ENCODE measurements at regions not wholly inside any gene's neighbourhood (a gene's known extent, or its start where the extent isn't known, plus 50 kb on each side); places are given as distances from the start of the nearest gene placed in this dataset.

DNA sequence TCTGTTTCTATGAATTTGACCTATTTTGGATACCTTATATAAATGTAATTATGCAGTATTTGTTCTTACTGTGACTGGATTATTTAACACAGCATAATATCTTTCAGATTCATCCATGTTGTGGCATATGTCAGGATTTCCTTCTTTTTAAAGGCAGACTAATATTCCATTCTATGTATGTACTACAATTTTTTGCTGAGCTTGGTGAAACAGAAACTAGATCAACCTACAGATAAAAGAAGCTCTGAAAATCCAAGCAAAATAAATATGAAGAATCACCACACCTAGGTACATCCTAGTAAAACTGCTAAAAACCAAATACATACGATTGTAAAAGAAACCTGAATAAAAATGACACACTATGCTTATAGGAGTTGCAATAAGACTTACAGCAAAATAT is 300.5 kb downstream of the HTR7 start:
- Mint-ChIP-seq H3K27ac (no peak overlapping the region), H3K4me3 (no peak overlapping the region), H3K4me1 (ENCODE audit: low read depth) (no peaks in the 10 kb centered on the region), H3K9me3 (no peaks in the 10 kb centered on the region), H3K27me3 (no peaks in the 10 kb centered on the region), H3K36me3 (ENCODE audit: low read depth) (no peaks in the 10 kb centered on the region)
- no peak for DNase-seq

DNA sequence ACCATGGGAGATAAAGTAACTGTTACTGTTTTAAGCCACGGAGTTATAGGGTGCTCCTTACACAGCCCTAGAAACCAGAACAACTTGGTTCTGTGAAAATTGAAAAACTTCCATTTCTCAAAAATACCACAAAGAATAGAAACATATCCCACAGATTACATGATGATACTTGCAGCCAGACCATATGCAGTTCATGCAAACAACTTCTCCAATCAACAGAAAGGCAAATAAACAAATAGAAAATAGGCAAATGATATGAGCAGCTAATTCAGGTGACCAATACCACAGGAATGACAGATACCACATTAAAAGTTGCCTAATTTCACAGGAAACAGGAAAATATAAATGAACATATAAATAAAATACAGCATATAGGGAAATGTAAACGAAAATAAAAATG is 297.5 kb downstream of the HTR7 start:
- no peak overlapping the region for H3K27ac Mint-ChIP-seq
- no peaks in the 10 kb centered on the region for H3K36me3 Mint-ChIP-seq (ENCODE audit: low read depth)
- H3K4me1 Mint-ChIP-seq (ENCODE audit: low read depth): no peaks in the 10 kb centered on the region
- DNase-seq: no peak
- no peak overlapping the region for H3K4me3 Mint-ChIP-seq
- H3K9me3 Mint-ChIP-seq: no peaks in the 10 kb centered on the region
- no peaks in the 10 kb centered on the region for H3K27me3 Mint-ChIP-seq

DNA sequence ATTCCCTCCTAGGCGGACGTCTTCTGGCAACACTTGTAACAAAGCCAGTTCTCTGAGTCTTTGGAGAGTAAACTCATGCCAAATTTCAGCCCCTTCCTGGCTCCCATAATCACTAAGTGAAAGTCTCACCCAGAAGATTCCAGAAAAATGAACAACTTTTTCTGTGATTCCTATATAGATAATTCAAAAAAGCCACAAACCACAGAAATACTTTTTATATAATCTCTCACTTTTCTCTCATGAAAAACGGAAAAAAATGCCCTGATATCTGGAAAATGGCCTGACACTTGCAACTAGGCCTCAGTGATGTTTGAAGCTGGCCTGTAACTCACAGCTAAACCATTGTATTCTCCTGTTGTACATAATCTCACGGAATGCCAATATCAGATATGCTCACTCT is 296.2 kb downstream of the HTR7 start:
- Mint-ChIP-seq H3K9me3 (no peaks in the 10 kb centered on the region), H3K4me3 (no peak overlapping the region), H3K27ac (no peak overlapping the region), H3K4me1 (ENCODE audit: low read depth) (no peaks in the 10 kb centered on the region), H3K36me3 (ENCODE audit: low read depth) (no peaks in the 10 kb centered on the region), H3K27me3 (no peaks in the 10 kb centered on the region)
- DNase-seq: no peak

- Mint-ChIP-seq H3K36me3 (ENCODE audit: low read depth) (no peaks in the 10 kb centered on the region), H3K4me1 (ENCODE audit: low read depth) (no peaks in the 10 kb centered on the region), H3K9me3 (no peaks in the 10 kb centered on the region), H3K27me3 (peaks cover 14% of the 10 kb centered on the region), H3K27ac (no peak overlapping the region), H3K4me3 (no peak overlapping the region)
- no peak for DNase-seq
Observed at GRCh38 chr10:90571481-90572258, 286.2 kb downstream of the HTR7 start.

- DNase-seq: no peak
- no peaks in the 10 kb centered on the region for H3K4me1 Mint-ChIP-seq (ENCODE audit: low read depth)
- peaks cover 21% of the 10 kb centered on the region for H3K27me3 Mint-ChIP-seq
- H3K36me3 Mint-ChIP-seq (ENCODE audit: low read depth): no peaks in the 10 kb centered on the region
- no peak overlapping the region for H3K27ac Mint-ChIP-seq
- H3K9me3 Mint-ChIP-seq: no peaks in the 10 kb centered on the region
- no peak overlapping the region for H3K4me3 Mint-ChIP-seq
Observed at GRCh38 chr10:90575125-90575524, 282.7 kb downstream of the HTR7 start.

DNA sequence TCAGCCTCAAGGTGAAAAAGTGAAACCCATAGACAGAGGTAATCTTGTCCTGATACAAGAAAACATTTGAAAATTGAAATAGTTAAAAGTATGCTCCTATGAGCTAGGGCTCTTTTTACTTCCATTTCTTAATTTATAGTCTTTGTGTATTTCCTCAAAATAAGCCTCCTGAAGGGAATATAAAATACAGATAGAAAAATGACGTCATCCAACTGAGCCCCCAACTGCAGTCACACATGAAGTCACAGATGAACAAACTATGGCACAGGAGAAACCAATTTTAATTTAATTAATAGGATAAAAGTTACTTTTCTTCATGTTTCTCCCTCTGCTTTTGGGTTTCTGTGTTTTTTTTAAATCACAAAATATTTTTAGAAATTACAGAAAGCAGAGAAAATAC is 280.3 kb downstream of the HTR7 start:
- Mint-ChIP-seq H3K4me3 (no peak overlapping the region), H3K4me1 (ENCODE audit: low read depth) (no peaks in the 10 kb centered on the region), H3K36me3 (ENCODE audit: low read depth) (no peaks in the 10 kb centered on the region), H3K27ac (no peak overlapping the region), H3K27me3 (peaks cover 17% of the 10 kb centered on the region), H3K9me3 (no peaks in the 10 kb centered on the region)
- DNase-seq: no peak

DNA sequence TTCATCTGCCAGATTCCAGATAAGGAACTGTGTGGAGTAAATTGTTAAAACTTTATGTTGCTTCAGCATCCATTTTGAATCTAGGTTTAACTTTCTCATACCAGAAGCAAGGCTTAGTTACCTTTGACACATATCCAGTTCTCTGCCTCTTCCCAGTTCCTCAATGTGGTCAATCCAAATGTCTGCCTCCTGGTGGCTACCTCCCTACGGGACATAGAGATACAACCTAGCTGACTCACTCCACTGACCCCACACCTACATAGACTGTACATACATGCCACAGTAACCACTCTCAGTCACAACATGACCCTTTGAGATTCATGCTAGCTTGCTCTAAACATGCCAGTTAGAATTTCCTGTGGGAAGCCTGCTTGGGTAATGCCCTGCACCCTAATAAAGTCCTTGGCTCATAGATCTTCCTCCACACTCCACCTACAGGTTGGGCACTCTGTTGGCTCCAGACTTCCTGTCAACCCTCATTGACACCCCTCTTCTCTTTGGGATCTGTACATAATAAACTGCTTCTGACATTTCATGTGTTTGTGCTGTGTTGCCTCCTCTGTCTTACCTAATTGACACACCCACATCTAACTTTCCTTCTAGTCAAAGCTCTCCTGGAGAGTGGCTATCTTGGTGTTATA is 278.1 kb downstream of the HTR7 start:
- Mint-ChIP-seq H3K4me3 (no peak overlapping the region), H3K27ac (no peak overlapping the region), H3K4me1 (ENCODE audit: low read depth) (no peaks in the 10 kb centered on the region), H3K9me3 (no peaks in the 10 kb centered on the region), H3K36me3 (ENCODE audit: low read depth) (no peaks in the 10 kb centered on the region), H3K27me3 (peaks cover 14% of the 10 kb centered on the region)
- no peak for DNase-seq

GRCh38 chr10:90583416-90583815 is 274.4 kb downstream of the HTR7 start:
- Mint-ChIP-seq H3K27ac (no peak overlapping the region), H3K27me3 (peaks cover 18% of the 10 kb centered on the region), H3K4me1 (ENCODE audit: low read depth) (no peaks in the 10 kb centered on the region), H3K36me3 (ENCODE audit: low read depth) (no peaks in the 10 kb centered on the region), H3K4me3 (no peak overlapping the region), H3K9me3 (no peaks in the 10 kb centered on the region)
- no peak for DNase-seq

DNA sequence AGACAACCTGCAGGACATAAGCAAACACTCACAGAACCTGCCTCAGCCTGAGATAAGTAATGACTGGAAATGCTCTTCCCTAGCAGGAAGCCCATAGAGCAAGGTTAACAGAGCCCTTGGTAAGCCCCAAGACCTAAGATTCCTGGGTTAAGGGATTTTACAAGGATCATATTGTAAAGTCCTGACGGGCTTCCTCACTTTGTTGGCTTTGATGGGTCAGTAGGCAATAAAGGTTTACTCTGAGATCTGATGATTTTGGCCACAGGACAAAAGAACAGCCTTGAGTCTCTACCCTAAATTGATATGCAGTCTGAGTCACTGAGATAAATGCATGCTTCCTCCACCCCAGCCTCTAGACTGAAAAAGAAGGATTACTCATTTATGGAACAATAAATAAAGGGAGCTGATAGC is 270.8 kb downstream of the HTR7 start:
- DNase-seq: no peak
- H3K36me3 Mint-ChIP-seq (ENCODE audit: low read depth): no peaks in the 10 kb centered on the region
- no peak overlapping the region for H3K4me3 Mint-ChIP-seq
- no peaks in the 10 kb centered on the region for H3K9me3 Mint-ChIP-seq
- H3K4me1 Mint-ChIP-seq (ENCODE audit: low read depth): no peaks in the 10 kb centered on the region
- H3K27me3 Mint-ChIP-seq: peaks cover 7% of the 10 kb centered on the region
- H3K27ac Mint-ChIP-seq: no peak overlapping the region

DNA sequence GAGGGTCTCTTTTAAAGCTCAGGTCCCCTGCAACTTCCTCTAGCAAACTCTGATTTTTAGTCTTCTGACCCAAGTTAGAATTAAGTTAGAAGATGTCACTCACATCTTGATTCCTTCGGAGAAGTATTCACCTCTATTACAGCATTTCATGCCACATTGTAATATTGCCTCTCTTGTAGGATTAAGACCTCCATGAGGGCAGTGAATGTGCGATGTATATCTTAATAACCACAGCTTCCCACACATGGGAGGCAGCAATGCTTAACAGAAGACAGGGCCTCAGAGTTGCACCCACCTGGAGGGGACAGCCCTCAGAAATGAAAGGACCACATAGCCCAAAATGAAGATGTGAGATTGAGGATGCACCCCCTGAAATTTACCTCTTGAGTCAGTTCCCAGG is 270.3 kb downstream of the HTR7 start:
- no peaks in the 10 kb centered on the region for H3K9me3 Mint-ChIP-seq
- H3K4me3 Mint-ChIP-seq: no peak overlapping the region
- DNase-seq: no peak
- no peaks in the 10 kb centered on the region for H3K36me3 Mint-ChIP-seq (ENCODE audit: low read depth)
- no peaks in the 10 kb centered on the region for H3K4me1 Mint-ChIP-seq (ENCODE audit: low read depth)
- H3K27me3 Mint-ChIP-seq: peaks cover 7% of the 10 kb centered on the region
- H3K27ac Mint-ChIP-seq: no peak overlapping the region

- H3K4me1 Mint-ChIP-seq (ENCODE audit: low read depth): no peaks in the 10 kb centered on the region
- no peaks in the 10 kb centered on the region for H3K9me3 Mint-ChIP-seq
- no peak for DNase-seq
- H3K27ac Mint-ChIP-seq: no peak overlapping the region
- no peaks in the 10 kb centered on the region for H3K36me3 Mint-ChIP-seq (ENCODE audit: low read depth)
- H3K4me3 Mint-ChIP-seq: no peak overlapping the region
- H3K27me3 Mint-ChIP-seq: peaks cover 5% of the 10 kb centered on the region
Observed at GRCh38 chr10:90588222-90588621, 269.6 kb downstream of the HTR7 start.

DNA sequence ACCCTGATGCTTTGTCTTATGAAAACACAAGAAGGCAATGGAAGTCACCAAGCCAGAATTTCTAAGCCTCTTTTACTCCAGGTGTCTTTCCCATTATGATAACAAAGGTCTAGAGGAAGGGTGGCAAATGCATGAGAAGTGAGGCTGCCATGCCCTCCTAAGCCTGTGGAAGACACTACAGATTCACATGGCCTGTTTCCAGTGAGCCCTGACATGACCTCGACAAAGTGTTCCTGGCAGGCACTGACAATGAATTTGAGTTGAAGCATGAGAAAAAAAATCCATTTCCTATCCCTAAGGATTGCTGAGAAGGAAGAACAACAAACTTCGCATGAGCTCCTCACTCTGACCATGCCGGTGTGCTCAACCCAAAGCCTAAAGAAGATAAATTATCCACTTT is 268.0 kb downstream of the HTR7 start:
- Mint-ChIP-seq H3K27ac (no peak overlapping the region), H3K9me3 (no peaks in the 10 kb centered on the region), H3K27me3 (peaks cover 4% of the 10 kb centered on the region), H3K4me3 (no peak overlapping the region), H3K4me1 (ENCODE audit: low read depth) (no peaks in the 10 kb centered on the region), H3K36me3 (ENCODE audit: low read depth) (no peaks in the 10 kb centered on the region)
- DNase-seq: no peak

GRCh38 chr10:90591629-90592028 is 266.2 kb downstream of the HTR7 start:
- no peaks in the 10 kb centered on the region for H3K36me3 Mint-ChIP-seq (ENCODE audit: low read depth)
- H3K27me3 Mint-ChIP-seq: peaks cover 4% of the 10 kb centered on the region

GRCh38 chr10:90592638-90593302 is 265.1 kb downstream of the HTR7 start:
- H3K27me3 Mint-ChIP-seq: peaks cover 4% of the 10 kb centered on the region
- no peak for DNase-seq
- no peaks in the 10 kb centered on the region for H3K36me3 Mint-ChIP-seq (ENCODE audit: low read depth)
- H3K4me3 Mint-ChIP-seq: no peak overlapping the region
- H3K9me3 Mint-ChIP-seq: no peaks in the 10 kb centered on the region
- no peaks in the 10 kb centered on the region for H3K4me1 Mint-ChIP-seq (ENCODE audit: low read depth)
- H3K27ac Mint-ChIP-seq: no peak overlapping the region

More at GRCh38 chr10:90591629-90592028, 266.2 kb downstream of the HTR7 start:
- Mint-ChIP-seq H3K9me3 (no peaks in the 10 kb centered on the region), H3K4me3 (no peak overlapping the region), H3K27ac (no peak overlapping the region), H3K4me1 (ENCODE audit: low read depth) (no peaks in the 10 kb centered on the region)
- no peak for DNase-seq

GRCh38 chr10:90598513-90598912 is 259.3 kb downstream of the HTR7 start:
- H3K4me3 Mint-ChIP-seq: no peak overlapping the region
- peaks cover 2% of the 10 kb centered on the region for H3K27me3 Mint-ChIP-seq
- no peak for DNase-seq
- peaks cover 2% of the 10 kb centered on the region for H3K9me3 Mint-ChIP-seq
- H3K4me1 Mint-ChIP-seq (ENCODE audit: low read depth): no peaks in the 10 kb centered on the region
- no peaks in the 10 kb centered on the region for H3K36me3 Mint-ChIP-seq (ENCODE audit: low read depth)
- H3K27ac Mint-ChIP-seq: no peak overlapping the region

Measured in activated T-cell treated with anti-CD3 and anti-CD28 coated beads, Interleukin-2, amount 50 U/mL, for 24 hours (primary cell).